Neural progenitor cell (in vitro differentiated cells): ENCODE measurements at regions not wholly inside any gene's neighbourhood (a gene's known extent, or its start where the extent isn't known, plus 50 kb on each side); places are given as distances from the start of the nearest gene placed in this dataset.

Experiments
- DNase-seq: peaks from one replicate; pipeline ENCODE4 v3.0.0-alpha.2; 2016; ENCODE audit warnings: low spot score
- H2AFZ ChIP-seq: fragments of 200-600 bp; sonication (generic); replicated peaks from 2 replicates; pipeline ENCODE4 v1.6.1; 2016; ENCODE audit warnings: antibody characterized with exemption
- H3F3A ChIP-seq: fragments of 200-600 bp; sonication (generic); 2 replicates; pipeline ENCODE4 v1.6.1; 2016; ENCODE audit warnings: antibody characterized with exemption, low read depth
- H3K27ac ChIP-seq: fragments of 200-600 bp; sonication (generic); 2 replicates; pipeline ENCODE4 v1.5.1; 2016; ENCODE audit warnings: mild to moderate bottlenecking
- H3K27me3 ChIP-seq: fragments of 200-600 bp; sonication (generic); 2 replicates; pipeline ENCODE4 v1.6.1; 2016; ENCODE audit warnings: mild to moderate bottlenecking, moderate library complexity
- H3K36me3 ChIP-seq: fragments of 200-600 bp; sonication (generic); 2 replicates; pipeline ENCODE4 v1.5.1; 2016
- H3K4me1 ChIP-seq: fragments of 200-600 bp; sonication (generic); 2 replicates; pipeline ENCODE4 v1.6.1; 2016; ENCODE audit warnings: mixed run types
- H3K4me2 ChIP-seq: fragments of 200-600 bp; sonication (generic); 2 replicates; pipeline ENCODE4 v1.6.1; 2016
- H3K4me3 ChIP-seq: fragments of 200-600 bp; sonication (generic); 2 replicates; pipeline ENCODE4 v1.5.1; 2016
- H3K79me2 ChIP-seq: fragments of 200-600 bp; sonication (generic); 2 replicates; pipeline ENCODE4 v1.6.1; 2016; ENCODE audit warnings: low read depth
- H3K9ac ChIP-seq: fragments of 200-600 bp; sonication (generic); 2 replicates; pipeline ENCODE4 v1.6.1; 2016
- H3K9me3 ChIP-seq: fragments of 200-600 bp; sonication (generic); 2 replicates; pipeline ENCODE4 v1.5.1; 2016; ENCODE audit warnings: low read depth
- H4K20me1 ChIP-seq: fragments of 200-600 bp; sonication (generic); 2 replicates; pipeline ENCODE4 v1.6.1; 2016; ENCODE audit warnings: low read depth
- H3K27ac Mint-ChIP-seq: 3 replicates; pipeline ENCODE4 v1.8.0; 2021; ENCODE audit warnings: mixed read lengths
- H3K27me3 Mint-ChIP-seq: 2 replicates; pipeline ENCODE4 v1.8.0; 2022; ENCODE audit warnings: low read depth, mild to moderate bottlenecking, inconsistent platforms, moderate library complexity, mixed read lengths; ENCODE audit not compliant: insufficient read depth
- H3K36me3 Mint-ChIP-seq: 3 replicates; pipeline ENCODE4 v1.8.0; 2021; ENCODE audit warnings: mixed read lengths
- H3K4me1 Mint-ChIP-seq: 3 replicates; pipeline ENCODE4 v1.8.0; 2021; ENCODE audit warnings: mixed read lengths
- H3K4me3 Mint-ChIP-seq: 3 replicates; pipeline ENCODE4 v1.8.0; 2021; ENCODE audit warnings: mild to moderate bottlenecking, moderate library complexity, mixed read lengths
- H3K9me3 Mint-ChIP-seq: 3 replicates; pipeline ENCODE4 v1.8.0; 2020; ENCODE audit warnings: mixed read lengths
- CTCF ChIP-seq: fragments of 200-600 bp; sonication (generic); IDR thresholded peaks from 2 replicates; pipeline ENCODE4 v1.5.1; 2017; ENCODE audit warnings: antibody characterized with exemption, mild to moderate bottlenecking
- EZH2 ChIP-seq: fragments of 200-600 bp; sonication (generic); IDR thresholded peaks from 2 replicates; pipeline ENCODE4 v1.6.1; 2017; ENCODE audit warnings: antibody characterized with exemption, mild to moderate bottlenecking, moderate library complexity
- EZH2phosphoT487 ChIP-seq: fragments of 200-600 bp; sonication (generic); IDR thresholded peaks from 2 replicates; pipeline ENCODE4 v1.6.1; 2017; ENCODE audit warnings: antibody characterized with exemption

GRCh38 chr10:84029840-84030239, 109.5 kb upstream of the GHITM start:
- Histone ChIP-seq H3K27me3 (no peaks in the 10 kb centered on the region), H3K36me3 (peaks cover 4% of the 10 kb centered on the region), H3K4me3 (no peak overlapping the region), H3K79me2 (no peaks in the 10 kb centered on the region), H3K9me3 (no peaks in the 10 kb centered on the region), H3F3A (no peaks in the 10 kb centered on the region), H2AFZ (no peak overlapping the region), H3K4me1 (no peaks in the 10 kb centered on the region), H3K9ac (no peak overlapping the region), H3K27ac (no peak overlapping the region), H4K20me1 (no peaks in the 10 kb centered on the region), H3K4me2 (no peak overlapping the region)
- Mint-ChIP-seq H3K27me3 (peaks cover 2% of the 10 kb centered on the region), H3K4me1 (no peaks in the 10 kb centered on the region), H3K27ac (no peak overlapping the region), H3K9me3 (peaks cover 6% of the 10 kb centered on the region), H3K36me3 (no peaks in the 10 kb centered on the region), H3K4me3 (no peak overlapping the region)
- TF ChIP-seq EZH2 (no peak), EZH2phosphoT487 (no peak), CTCF (no peak)
- no peak for DNase-seq

GRCh38 chr10:84038035-84038434, 101.3 kb upstream of the GHITM start:
- TF ChIP-seq CTCF (no peak), EZH2phosphoT487 (no peak), EZH2 (no peak)
- Histone ChIP-seq H3K4me2 (no peak overlapping the region), H3K36me3 (peaks cover 4% of the 10 kb centered on the region), H3K4me1 (no peaks in the 10 kb centered on the region), H2AFZ (no peak overlapping the region), H3K79me2 (no peaks in the 10 kb centered on the region), H4K20me1 (no peaks in the 10 kb centered on the region), H3F3A (no peaks in the 10 kb centered on the region), H3K27me3 (no peaks in the 10 kb centered on the region), H3K9ac (no peak overlapping the region), H3K9me3 (no peaks in the 10 kb centered on the region), H3K27ac (no peak overlapping the region), H3K4me3 (no peak overlapping the region)
- H3K27me3 Mint-ChIP-seq, result no peaks in the 10 kb centered on the region
- DNase-seq, result no peak
- no peaks in the 10 kb centered on the region for H3K36me3 Mint-ChIP-seq
- no peak overlapping the region for H3K4me3 Mint-ChIP-seq
- H3K27ac Mint-ChIP-seq, result no peak overlapping the region
- no peaks in the 10 kb centered on the region for H3K4me1 Mint-ChIP-seq
- H3K9me3 Mint-ChIP-seq, result no peaks in the 10 kb centered on the region

GRCh38 chr10:84039957-84040356, 99.4 kb upstream of the GHITM start:
- Histone ChIP-seq H3K27me3 (no peaks in the 10 kb centered on the region), H3K4me2 (no peak overlapping the region), H3K36me3 (no peaks in the 10 kb centered on the region), H2AFZ (no peak overlapping the region), H3K9ac (no peak overlapping the region), H3K27ac (no peak overlapping the region), H3K9me3 (no peaks in the 10 kb centered on the region), H3K4me1 (no peaks in the 10 kb centered on the region), H4K20me1 (no peaks in the 10 kb centered on the region), H3K4me3 (no peak overlapping the region), H3F3A (no peaks in the 10 kb centered on the region), H3K79me2 (no peaks in the 10 kb centered on the region)
- no peaks in the 10 kb centered on the region for H3K36me3 Mint-ChIP-seq
- H3K4me1 Mint-ChIP-seq, result no peaks in the 10 kb centered on the region
- TF ChIP-seq EZH2phosphoT487 (no peak), EZH2 (no peak), CTCF (no peak)
- no peaks in the 10 kb centered on the region for H3K9me3 Mint-ChIP-seq
- no peak for DNase-seq
- H3K4me3 Mint-ChIP-seq, result no peak overlapping the region
- no peaks in the 10 kb centered on the region for H3K27me3 Mint-ChIP-seq
- H3K27ac Mint-ChIP-seq, result no peak overlapping the region
